Epithelial cell of prostate (primary cell): ENCODE measurements at regions not wholly inside any gene's neighbourhood (a gene's known extent, or its start where the extent isn't known, plus 50 kb on each side); places are given as distances from the start of the nearest gene placed in this dataset.

Experiments
- DNase-seq: peaks from one replicate; pipeline ENCODE4 v3.0.0-alpha.2; 2011; ENCODE audit warnings: low read depth, low spot score
- H3K27ac ChIP-seq: fragments of 450-650 bp; 2 replicates; pipeline ENCODE4 v1.5.1; 2017; ENCODE audit warnings: mild to moderate bottlenecking

GRCh38 chr6:140847262-140847645 is 1285.5 kb upstream of the GJE1 start:
- no peak overlapping the region for H3K27ac ChIP-seq
- no peak for DNase-seq

- no peak overlapping the region for H3K27ac ChIP-seq
- no peak for DNase-seq
Observed at GRCh38 chr6:140846503-140847261, 1286.0 kb upstream of the GJE1 start.

GRCh38 chr6:140845701-140846100 is 1287.0 kb upstream of the GJE1 start:
- no peak for DNase-seq
- H3K27ac ChIP-seq = no peak overlapping the region

GRCh38 chr6:140844167-140844566 is 1288.6 kb upstream of the GJE1 start:
- no peak overlapping the region for H3K27ac ChIP-seq
- no peak for DNase-seq

GRCh38 chr6:140833408-140833807 is 1299.3 kb upstream of the GJE1 start:
- no peak overlapping the region for H3K27ac ChIP-seq
- no peak for DNase-seq

- H3K27ac ChIP-seq = no peak overlapping the region
- no peak for DNase-seq
Observed at GRCh38 chr6:140830666-140831065, 1302.1 kb upstream of the GJE1 start.

- no peak overlapping the region for H3K27ac ChIP-seq
- no peak for DNase-seq
Observed at GRCh38 chr6:140828856-140829255, 1303.9 kb upstream of the GJE1 start.

- H3K27ac ChIP-seq = no peak overlapping the region
- DNase-seq = no peak
Observed at GRCh38 chr6:140827593-140827992, 1305.1 kb upstream of the GJE1 start.

GRCh38 chr6:140825731-140826130 is 1307.0 kb upstream of the GJE1 start:
- DNase-seq = no peak
- no peak overlapping the region for H3K27ac ChIP-seq

GRCh38 chr6:140824595-140824994 is 1308.1 kb upstream of the GJE1 start:
- no peak overlapping the region for H3K27ac ChIP-seq
- DNase-seq = no peak

GRCh38 chr6:140821196-140821595 is 1311.5 kb upstream of the GJE1 start:
- no peak for DNase-seq
- no peak overlapping the region for H3K27ac ChIP-seq

- no peak for DNase-seq
- no peak overlapping the region for H3K27ac ChIP-seq
Observed at GRCh38 chr6:140817176-140817575, 1315.5 kb upstream of the GJE1 start.

GRCh38 chr6:140816681-140817080 is 1316.0 kb upstream of the GJE1 start:
- DNase-seq = no peak
- H3K27ac ChIP-seq = no peak overlapping the region

GRCh38 chr6:140812636-140813035 is 1320.1 kb upstream of the GJE1 start:
- no peak overlapping the region for H3K27ac ChIP-seq
- DNase-seq = no peak

GRCh38 chr6:140811642-140812041 is 1321.1 kb upstream of the GJE1 start:
- no peak for DNase-seq
- H3K27ac ChIP-seq = no peak overlapping the region

GRCh38 chr6:140809694-140810101 is 1323.0 kb upstream of the GJE1 start:
- H3K27ac ChIP-seq = no peak overlapping the region
- no peak for DNase-seq

- no peak for DNase-seq
- H3K27ac ChIP-seq = no peak overlapping the region
Observed at GRCh38 chr6:140806431-140806830, 1326.3 kb upstream of the GJE1 start.

GRCh38 chr6:140794544-140794943 is 1338.2 kb upstream of the GJE1 start:
- no peak overlapping the region for H3K27ac ChIP-seq
- no peak for DNase-seq

- H3K27ac ChIP-seq = no peak overlapping the region
- DNase-seq = no peak
Observed at GRCh38 chr6:140790109-140790508, 1342.6 kb upstream of the GJE1 start.

GRCh38 chr6:140789466-140789865 is 1343.3 kb upstream of the GJE1 start:
- H3K27ac ChIP-seq = no peak overlapping the region

GRCh38 chr6:140785926-140786325 is 1346.8 kb upstream of the GJE1 start:
- DNase-seq = no peak
- no peak overlapping the region for H3K27ac ChIP-seq

More at GRCh38 chr6:140789466-140789865, 1343.3 kb upstream of the GJE1 start:
- no peak for DNase-seq

GRCh38 chr6:140784573-140784972 is 1348.2 kb upstream of the GJE1 start:
- peak; percentile 31 for DNase-seq
- peak overlapping the region; percentile 59 for H3K27ac ChIP-seq
